Brain microvascular endothelial cell (primary cell): ENCODE measurements at regions not wholly inside any gene's neighbourhood (a gene's known extent, or its start where the extent isn't known, plus 50 kb on each side); places are given as distances from the start of the nearest gene placed in this dataset.

Source experiments
- DNase-seq: peaks from one replicate; pipeline ENCODE4 v3.0.0-alpha.2; 2020
- H3K27ac ChIP-seq: fragments of 250-450 bp; sonication (Bioruptor Pico); 2 replicates; pipeline ENCODE4 v1.5.1; 2020; ENCODE audit warnings: mild to moderate bottlenecking, moderate library complexity
- H3K27me3 ChIP-seq: fragments of 250-450 bp; sonication (Bioruptor Pico); replicated peaks from 2 replicates; pipeline ENCODE4 v1.5.1; 2020; ENCODE audit warnings: mild to moderate bottlenecking
- H3K36me3 ChIP-seq: fragments of 250-450 bp; sonication (Bioruptor Pico); replicated peaks from 2 replicates; pipeline ENCODE4 v1.5.1; 2020; ENCODE audit warnings: mild to moderate bottlenecking
- H3K4me3 ChIP-seq: 2 replicates; pipeline ENCODE4 v1.5.1; 2011; ENCODE audit warnings: low read depth, mild to moderate bottlenecking, control low read depth, low read length, moderate library complexity
- in situ Hi-C: cut with HindIII; loops from 2 replicates; pipeline ENCODE4 v1.10.0; 2017; ENCODE audit warnings: low sequenced_read_pairs, low pct_ligation_motif_present
- TF ChIP-seq, protein P1 (sequence below): IDR thresholded peaks from 2 replicates; pipeline ENCODE4 v1.5.1; 2011; ENCODE audit warnings: low read depth, mild to moderate bottlenecking, moderate library complexity, low read length, control low read depth, inconsistent platforms; ENCODE audit errors: missing control alignments

DNA sequence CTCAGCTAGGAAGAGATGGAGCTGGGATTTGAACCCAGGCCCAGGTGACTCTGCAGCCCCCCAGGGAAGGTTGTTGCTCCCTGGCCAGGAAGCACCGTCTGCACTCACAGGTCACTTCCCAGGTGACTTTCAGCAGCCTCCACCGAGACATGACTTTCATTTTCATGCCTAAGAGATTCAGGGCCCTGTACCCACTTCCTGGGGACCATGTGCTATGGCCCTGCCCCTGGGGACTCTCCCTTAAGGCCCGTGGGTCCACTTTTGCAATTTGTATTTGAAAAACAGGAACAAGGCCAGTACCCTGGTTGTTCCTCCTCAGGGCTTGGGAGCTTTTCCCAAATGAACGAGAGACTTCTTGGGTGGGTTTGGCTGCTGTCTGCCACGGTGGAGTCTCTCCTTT lies 191.0 kb downstream of the IRF8 start:
- no peak overlapping the region for H3K27ac ChIP-seq
- in situ Hi-C loops, result no loop called here
- no peak for DNase-seq

DNA sequence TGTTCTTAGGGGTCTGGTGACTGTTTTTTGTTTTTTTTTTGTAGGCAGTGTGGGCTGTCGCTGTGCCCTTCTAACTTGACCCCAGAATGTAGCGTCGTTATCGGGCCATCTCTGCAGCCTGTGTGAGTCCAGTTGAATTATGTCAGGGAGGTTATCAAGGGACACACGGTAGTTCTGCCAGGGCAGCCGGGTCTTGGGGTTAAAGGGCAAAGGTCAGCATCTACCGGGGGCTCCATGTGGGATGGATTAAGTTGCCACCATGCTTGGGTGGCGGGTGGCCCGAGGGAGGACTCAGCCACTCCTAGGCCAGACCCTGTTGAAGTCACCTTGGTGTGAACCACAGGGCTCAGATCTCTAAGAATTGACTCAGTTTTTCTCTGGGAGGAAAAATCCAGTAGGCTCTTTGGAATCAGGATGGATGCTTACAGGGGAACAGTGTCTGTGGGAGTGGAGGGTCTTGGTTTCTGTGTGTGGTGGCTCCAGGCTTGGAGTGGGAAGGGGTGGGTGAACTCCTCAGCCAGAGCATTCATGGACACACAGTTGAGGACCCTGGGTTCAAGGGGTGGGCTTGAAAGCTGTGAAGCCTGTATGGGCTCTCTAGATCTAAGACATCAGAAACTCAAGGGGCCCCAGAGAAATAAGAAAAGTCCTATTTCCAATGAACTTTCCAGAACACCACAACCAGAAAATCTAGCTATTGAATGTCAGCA lies 191.7 kb downstream of the IRF8 start:
- Histone ChIP-seq H3K36me3 (no peaks in the 10 kb centered on the region), H3K4me3 (no peak overlapping the region), H3K27ac (no peak overlapping the region), H3K27me3 (no peaks in the 10 kb centered on the region)
- in situ Hi-C loops, result no loop called here
- TF ChIP-seq, protein P1, sequence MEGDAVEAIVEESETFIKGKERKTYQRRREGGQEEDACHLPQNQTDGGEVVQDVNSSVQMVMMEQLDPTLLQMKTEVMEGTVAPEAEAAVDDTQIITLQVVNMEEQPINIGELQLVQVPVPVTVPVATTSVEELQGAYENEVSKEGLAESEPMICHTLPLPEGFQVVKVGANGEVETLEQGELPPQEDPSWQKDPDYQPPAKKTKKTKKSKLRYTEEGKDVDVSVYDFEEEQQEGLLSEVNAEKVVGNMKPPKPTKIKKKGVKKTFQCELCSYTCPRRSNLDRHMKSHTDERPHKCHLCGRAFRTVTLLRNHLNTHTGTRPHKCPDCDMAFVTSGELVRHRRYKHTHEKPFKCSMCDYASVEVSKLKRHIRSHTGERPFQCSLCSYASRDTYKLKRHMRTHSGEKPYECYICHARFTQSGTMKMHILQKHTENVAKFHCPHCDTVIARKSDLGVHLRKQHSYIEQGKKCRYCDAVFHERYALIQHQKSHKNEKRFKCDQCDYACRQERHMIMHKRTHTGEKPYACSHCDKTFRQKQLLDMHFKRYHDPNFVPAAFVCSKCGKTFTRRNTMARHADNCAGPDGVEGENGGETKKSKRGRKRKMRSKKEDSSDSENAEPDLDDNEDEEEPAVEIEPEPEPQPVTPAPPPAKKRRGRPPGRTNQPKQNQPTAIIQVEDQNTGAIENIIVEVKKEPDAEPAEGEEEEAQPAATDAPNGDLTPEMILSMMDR, result no peak
- no peak for DNase-seq

More for the DNA sequence above, 191.0 kb downstream of the IRF8 start:
- no peaks in the 10 kb centered on the region for H3K36me3 ChIP-seq
- TF ChIP-seq, protein P1, result no peak
- no peaks in the 10 kb centered on the region for H3K27me3 ChIP-seq
- no peak overlapping the region for H3K4me3 ChIP-seq

DNA sequence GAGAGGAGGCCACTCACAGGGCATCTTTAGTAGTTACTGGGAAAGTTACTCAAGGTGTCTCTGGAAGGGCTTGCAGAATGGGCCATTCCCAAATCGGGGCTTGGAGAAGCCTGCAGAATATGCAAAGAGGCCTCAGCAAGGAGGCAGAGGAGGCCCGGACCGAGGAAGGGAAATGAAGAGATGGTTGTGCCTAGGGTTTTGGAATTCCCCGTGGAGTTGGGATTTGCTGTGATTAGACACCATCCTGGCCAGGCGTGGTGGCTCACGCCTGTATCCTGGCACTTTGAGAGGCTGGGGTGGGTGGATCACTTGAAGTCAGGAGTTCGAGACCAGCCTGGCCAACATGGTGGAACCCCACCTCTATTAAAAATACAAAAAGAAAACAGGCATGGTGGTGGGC lies 193.0 kb downstream of the IRF8 start:
- no peak for DNase-seq
- no peak overlapping the region for H3K27ac ChIP-seq
- H3K27me3 ChIP-seq, result no peaks in the 10 kb centered on the region
- TF ChIP-seq, protein P1, result no peak
- no peak overlapping the region for H3K4me3 ChIP-seq
- no peaks in the 10 kb centered on the region for H3K36me3 ChIP-seq
- in situ Hi-C loops, result no loop called here

DNA sequence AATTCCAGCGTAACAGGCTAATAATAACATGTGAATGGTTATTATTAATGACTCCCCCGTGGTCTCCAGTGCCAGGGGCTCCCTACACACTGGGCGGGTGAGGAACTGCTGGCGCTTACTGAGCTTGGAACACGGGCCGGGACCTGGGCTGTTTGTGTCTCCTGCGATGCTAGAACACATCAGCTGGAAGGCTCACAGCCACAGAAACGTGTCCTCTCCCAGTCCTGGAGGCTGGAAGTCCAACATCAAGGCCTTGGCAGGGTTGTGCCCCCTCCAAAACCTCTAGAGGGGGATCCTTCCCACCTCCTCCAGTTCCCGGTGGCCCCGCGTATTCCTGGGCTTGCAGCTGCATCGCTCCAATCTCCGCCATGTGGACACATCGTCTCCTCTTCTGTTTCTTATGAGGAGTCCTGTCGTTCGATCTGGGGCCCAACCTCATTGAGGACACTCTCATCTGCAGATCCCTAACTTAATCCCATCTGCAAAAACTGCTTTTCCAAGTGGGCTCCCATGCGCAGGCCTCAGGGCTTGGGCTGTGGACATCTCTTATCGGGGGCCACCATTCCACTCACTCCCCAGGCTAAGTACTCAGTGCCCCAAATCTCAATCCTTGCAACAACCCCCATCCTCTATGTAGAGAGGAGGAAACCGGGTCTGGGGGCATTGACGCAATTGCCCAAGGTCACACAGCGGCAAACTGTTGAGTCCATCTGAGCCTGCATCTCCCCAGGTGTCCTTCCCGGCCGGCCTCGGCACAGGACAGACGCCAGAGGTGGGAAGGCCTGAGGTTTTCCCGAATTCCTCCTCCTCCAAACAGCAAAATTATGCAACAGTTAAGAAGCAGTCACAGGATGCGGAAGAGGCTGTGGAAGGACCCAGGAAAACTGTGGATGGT lies 193.9 kb downstream of the IRF8 start:
- no peak for DNase-seq
- TF ChIP-seq, protein P1, result no peak
- no peak overlapping the region for H3K4me3 ChIP-seq
- no peaks in the 10 kb centered on the region for H3K36me3 ChIP-seq
- H3K27me3 ChIP-seq, result no peaks in the 10 kb centered on the region
- no peak overlapping the region for H3K27ac ChIP-seq
- in situ Hi-C loops, result no loop called here

DNA sequence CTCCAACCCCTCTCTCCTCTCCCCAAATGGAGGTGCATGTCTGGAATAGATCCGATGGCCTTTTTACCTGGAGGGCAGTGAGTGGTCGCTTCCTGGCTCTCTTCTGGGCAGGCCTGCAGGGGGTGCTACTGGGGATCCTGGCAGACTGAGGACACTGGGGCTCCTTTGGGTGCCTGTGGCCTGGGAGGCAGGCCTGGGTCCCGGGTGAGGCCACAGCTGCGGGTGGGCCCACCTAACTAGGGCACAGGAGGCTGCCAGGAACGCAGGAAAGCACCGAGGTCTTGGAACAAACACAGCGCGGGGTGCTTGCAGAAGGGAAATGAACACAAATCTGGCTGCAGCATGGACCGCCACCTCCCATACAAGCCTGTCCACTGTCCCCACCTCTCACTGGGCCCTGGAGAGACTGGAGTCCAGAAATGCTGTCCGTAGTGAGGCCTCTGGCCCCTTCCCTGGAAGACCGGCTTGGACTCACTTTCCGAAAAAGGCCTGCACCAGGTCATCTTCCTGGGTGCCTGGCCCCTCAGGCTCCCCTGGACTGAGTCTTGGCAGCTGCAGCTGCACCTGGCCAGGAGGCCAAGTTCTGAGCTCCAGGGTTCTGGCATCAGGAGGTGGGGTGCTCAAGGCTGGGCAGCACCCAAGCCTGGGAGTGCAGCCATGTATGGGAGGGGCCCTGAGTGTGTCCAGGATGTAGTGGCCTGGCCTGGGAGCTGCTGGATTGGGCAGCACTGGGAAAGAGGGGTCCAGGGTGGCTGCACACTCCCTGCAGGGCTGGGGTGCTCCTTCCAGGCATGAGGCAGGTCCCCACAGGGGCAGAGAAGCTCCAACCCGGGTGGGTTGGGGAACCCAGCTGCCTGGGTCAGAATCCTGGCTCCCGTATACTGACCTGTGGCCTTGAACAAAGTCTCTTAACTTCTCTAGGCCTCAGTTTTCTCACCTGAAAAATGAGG lies 195.1 kb downstream of the IRF8 start:
- TF ChIP-seq, protein P1, result peak; percentile 22
- H3K27ac ChIP-seq, result no peak overlapping the region
- peaks cover 2% of the 10 kb centered on the region for H3K27me3 ChIP-seq
- no peak overlapping the region for H3K4me3 ChIP-seq
- in situ Hi-C loops, result no loop called here
- DNase-seq, result no peak
- no peaks in the 10 kb centered on the region for H3K36me3 ChIP-seq
